Breast epithelium (tissue), 3 donors: ENCODE measurements at regions not wholly inside any gene's neighbourhood (a gene's known extent, or its start where the extent isn't known, plus 50 kb on each side); places are given as distances from the start of the nearest gene placed in this dataset.

Experiments used
- CTCF ChIP-seq, 3 donors: fragments of 450-650 bp; IDR thresholded peaks; one replicate each; pipeline ENCODE4 v1.5.1; 2016 to 2017; ENCODE audit warnings: antibody characterized with exemption in 3 of 3, mild to moderate bottlenecking in 3 of 3, moderate library complexity in 3 of 3
- POLR2AphosphoS5 ChIP-seq, 3 donors: sonication (generic); formaldehyde crosslinking; IDR thresholded peaks; one replicate each; pipeline ENCODE4 v1.6.1; 2017; ENCODE audit warnings: antibody characterized with exemption in 3 of 3

DNA sequence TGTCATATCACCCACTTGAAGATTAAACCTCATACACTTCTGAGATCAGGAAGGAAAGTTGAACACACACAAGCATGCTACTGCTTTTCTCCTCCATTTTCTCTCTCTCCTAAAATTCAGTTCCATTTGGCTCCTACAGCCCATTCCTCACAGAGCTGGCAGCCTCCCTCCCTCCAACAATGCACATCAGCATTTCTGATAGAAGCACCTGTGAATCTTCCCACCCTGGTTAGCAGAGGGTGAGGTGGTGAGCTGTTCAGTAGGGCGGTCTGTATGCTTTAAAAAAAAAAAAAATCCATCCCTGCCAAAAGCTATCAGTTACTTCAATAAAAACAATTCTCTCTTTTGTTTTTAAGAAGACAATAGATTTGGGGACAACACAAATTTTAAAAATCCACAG, 463.2 kb upstream of the KIF2A start:
- TF ChIP-seq CTCF (IDR thresholded peaks at IDR 0.05) (no peak), POLR2AphosphoS5 (IDR thresholded peaks at IDR 0.05) (no peak)
